Coronary artery (tissue), 2 donors: ENCODE measurements at regions not wholly inside any gene's neighbourhood (a gene's known extent, or its start where the extent isn't known, plus 50 kb on each side); places are given as distances from the start of the nearest gene placed in this dataset.

ENCODE experiments used
- DNase-seq: peaks from one replicate; pipeline ENCODE4 v3.0.0-alpha.2; 2017; ENCODE audit warnings: low spot score
- H3K27ac ChIP-seq, 2 donors: fragments of 200-600 bp; sonication (generic); one replicate each; pipeline ENCODE4 v1.5.1; 2016 to 2019
- H3K4me3 ChIP-seq: fragments of 200-600 bp; sonication (generic); 2 replicates; pipeline ENCODE4 v1.5.1; 2016; ENCODE audit warnings: mild to moderate bottlenecking, moderate library complexity
- TF ChIP-seq, protein P1 (sequence below): fragments of 200-600 bp; sonication (generic); IDR thresholded peaks from one replicate; pipeline ENCODE4 v1.5.1; 2019; ENCODE audit warnings: antibody characterized with exemption

DNA sequence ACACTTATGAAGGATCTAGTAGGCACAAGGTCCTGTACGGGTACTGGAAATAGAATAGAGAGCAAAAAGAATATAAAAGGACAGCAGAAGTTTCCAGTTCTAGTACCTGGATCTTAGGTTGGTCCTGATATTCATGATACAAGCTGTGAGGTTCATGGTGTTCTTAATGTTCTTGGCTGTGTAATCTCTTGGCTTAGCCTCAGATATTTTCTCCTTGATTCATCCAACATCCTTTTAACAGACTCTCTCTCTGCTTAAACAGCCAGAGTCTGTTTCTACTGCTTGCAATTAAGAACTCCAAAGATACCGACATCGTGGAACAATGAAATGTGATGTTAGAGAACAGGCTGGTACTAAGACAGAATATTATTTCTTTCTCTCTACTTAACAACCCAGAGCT is 49.9 kb downstream of the CNTN3 start:
- DNase-seq = no peak
- H3K4me3 ChIP-seq = no peak overlapping the region
- no peak overlapping the region for H3K27ac ChIP-seq
- TF ChIP-seq, protein P1, sequence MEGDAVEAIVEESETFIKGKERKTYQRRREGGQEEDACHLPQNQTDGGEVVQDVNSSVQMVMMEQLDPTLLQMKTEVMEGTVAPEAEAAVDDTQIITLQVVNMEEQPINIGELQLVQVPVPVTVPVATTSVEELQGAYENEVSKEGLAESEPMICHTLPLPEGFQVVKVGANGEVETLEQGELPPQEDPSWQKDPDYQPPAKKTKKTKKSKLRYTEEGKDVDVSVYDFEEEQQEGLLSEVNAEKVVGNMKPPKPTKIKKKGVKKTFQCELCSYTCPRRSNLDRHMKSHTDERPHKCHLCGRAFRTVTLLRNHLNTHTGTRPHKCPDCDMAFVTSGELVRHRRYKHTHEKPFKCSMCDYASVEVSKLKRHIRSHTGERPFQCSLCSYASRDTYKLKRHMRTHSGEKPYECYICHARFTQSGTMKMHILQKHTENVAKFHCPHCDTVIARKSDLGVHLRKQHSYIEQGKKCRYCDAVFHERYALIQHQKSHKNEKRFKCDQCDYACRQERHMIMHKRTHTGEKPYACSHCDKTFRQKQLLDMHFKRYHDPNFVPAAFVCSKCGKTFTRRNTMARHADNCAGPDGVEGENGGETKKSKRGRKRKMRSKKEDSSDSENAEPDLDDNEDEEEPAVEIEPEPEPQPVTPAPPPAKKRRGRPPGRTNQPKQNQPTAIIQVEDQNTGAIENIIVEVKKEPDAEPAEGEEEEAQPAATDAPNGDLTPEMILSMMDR = no peak

DNA sequence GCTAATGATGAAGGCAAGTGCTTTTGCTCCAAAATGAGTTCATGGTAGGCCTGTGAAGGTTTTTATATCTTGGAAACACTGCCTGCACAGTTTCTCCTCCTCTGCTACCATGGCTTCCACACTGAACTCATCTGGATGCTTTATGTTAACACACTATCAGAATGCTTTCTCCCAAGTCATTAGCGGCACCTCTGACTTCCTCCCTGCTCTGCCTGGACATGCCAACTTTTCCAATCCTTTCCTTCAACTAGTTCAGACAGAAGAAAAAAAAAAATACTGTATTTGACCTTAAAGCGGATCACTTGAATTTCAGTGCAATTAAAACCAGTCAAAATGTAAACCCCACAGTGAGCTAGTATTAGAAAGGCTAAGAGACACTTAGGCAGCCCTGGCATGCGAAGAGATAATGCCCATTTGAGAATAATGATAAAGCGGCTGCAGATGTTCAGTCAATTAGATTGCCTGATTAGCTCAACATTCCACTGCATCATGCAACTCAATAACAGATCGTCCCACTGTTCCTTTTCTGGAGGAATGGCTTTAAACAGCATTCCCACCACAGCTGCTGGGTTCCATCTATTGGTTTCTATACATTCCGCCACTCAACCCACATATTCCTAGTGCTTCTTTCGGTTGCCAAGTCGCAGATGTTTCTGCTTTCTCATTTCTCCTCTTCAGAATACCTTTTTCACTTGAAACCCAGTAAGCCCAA is 51.7 kb downstream of the CNTN3 start:
- DNase-seq = no peak
- TF ChIP-seq, protein P1 = no peak
- H3K27ac ChIP-seq = no peak overlapping the region
- H3K4me3 ChIP-seq = no peak overlapping the region

DNA sequence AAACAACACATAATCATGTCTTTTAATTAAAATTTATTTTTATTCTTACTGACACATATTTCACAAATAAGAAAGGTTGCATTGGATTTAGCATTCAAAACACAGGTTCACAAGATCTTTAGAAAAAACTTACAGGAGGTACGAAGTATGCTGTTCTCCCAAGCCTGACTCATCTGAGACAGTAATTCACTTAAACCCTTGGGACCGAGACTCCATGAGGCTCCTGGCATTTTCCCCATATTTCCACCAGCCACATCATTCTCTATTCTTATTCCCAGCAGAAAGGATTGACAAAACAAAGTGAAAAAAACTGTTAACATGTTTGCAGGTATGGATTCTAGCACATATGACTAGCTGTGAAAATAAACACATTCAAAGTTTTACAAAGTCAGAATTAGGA is 52.6 kb downstream of the CNTN3 start:
- Histone ChIP-seq H3K27ac (no peak overlapping the region), H3K4me3 (no peak overlapping the region)
- TF ChIP-seq, protein P1 = no peak
- DNase-seq = no peak

DNA sequence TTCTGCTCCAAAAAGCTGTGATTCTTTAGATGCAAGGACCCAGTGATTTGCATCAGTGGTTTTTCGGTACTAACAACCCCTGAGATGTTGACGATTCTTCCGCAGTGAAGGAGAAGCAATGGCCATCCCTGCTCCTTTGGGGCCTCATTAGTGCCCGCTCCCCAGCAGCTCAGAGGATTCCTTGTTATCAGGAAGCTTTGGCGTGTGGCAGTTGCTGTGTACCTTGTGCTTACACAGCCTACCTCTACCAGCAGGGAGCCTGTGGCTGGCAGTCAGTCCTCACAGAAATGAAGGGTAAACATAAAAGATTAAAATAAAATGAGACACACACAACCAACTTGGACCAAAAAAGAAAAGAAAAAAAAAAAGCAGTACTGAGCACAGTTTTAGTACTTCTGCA is 55.2 kb downstream of the CNTN3 start:
- H3K27ac ChIP-seq = no peak overlapping the region
- TF ChIP-seq, protein P1 = no peak
- H3K4me3 ChIP-seq = no peak overlapping the region
- no peak for DNase-seq

DNA sequence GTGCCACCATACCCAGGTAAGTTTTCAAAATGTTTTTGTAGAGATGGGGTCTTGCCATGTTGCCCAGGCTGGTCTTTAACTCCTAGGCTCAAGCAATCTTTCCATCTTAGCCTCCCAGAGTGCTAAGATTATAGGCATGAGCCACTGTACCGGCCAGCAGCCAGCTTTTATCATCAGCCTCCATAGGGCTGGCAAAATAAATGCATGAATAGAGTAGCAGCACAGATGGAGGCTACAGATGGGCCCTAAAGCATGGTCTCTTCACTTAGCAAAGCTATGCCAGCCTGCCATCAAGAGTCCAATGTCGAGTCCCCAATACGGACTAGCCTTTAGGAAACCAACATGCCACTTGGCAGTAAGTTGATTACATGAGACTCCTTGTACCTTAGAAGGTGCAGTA is 63.8 kb downstream of the CNTN3 start:
- TF ChIP-seq, protein P1 = no peak
- Histone ChIP-seq H3K4me3 (no peak overlapping the region), H3K27ac (no peak overlapping the region)
- DNase-seq = no peak

DNA sequence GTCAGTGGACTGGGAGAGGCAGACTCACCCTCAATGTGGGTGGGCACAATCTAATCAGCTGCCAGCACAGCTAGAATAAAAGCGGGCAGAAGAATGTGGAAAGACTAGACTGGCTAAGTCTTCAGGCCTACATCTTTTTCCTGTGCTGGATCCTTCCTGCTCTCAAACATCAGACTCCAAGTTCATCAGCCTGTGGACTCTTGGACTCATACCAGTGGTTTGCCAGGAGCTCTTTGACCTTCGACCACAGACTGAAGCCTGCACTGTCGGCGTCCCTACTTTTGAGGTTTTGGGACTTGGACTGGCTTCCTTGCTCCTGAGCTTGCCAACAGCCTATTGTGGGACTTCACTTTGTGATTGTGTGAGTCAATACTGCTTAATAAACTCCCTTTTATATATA is 68.0 kb downstream of the CNTN3 start:
- DNase-seq = no peak
- H3K4me3 ChIP-seq = no peak overlapping the region

DNA sequence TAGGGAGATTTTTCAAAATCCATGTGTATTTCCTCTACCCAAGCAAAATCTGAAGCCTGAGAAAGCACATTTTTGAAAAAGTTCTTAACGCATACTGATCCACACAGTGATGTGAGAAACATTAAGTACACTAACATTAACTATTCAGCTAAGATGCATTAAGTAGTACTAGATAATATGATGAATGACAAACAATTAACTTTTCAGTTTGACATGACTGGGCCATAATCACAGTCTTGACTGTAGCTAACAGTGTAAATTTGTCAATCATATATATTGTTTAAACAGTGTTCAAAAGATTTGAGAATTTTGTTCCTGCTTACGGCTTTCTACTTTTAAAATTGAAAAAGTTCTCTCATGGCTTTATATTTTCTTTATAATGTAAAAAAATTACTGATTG is 72.0 kb downstream of the CNTN3 start:
- no peak for DNase-seq
- TF ChIP-seq, protein P1 = no peak
- Histone ChIP-seq H3K27ac (no peak overlapping the region), H3K4me3 (no peak overlapping the region)

More for the DNA sequence above, 68.0 kb downstream of the CNTN3 start:
- TF ChIP-seq, protein P1 = no peak
- H3K27ac ChIP-seq = no peak overlapping the region
